GM21423 (cell line): ENCODE measurements at regions not wholly inside any gene's neighbourhood (a gene's known extent, or its start where the extent isn't known, plus 50 kb on each side); places are given as distances from the start of the nearest gene placed in this dataset.
"Not testable (repeated sequence)": the region's sequence is repeated elsewhere in the genome, so short reads cannot be mapped to it uniquely, and the experiment has no call there.

Experiments used
- ATAC-seq: cut with Tn5 transposase; IDR thresholded peaks from one replicate; pipeline ENCODE4 v1.9.1; 2021; ENCODE audit warnings: mild to moderate bottlenecking, moderate library complexity; ENCODE audit not compliant: unreplicated experiment

DNA sequence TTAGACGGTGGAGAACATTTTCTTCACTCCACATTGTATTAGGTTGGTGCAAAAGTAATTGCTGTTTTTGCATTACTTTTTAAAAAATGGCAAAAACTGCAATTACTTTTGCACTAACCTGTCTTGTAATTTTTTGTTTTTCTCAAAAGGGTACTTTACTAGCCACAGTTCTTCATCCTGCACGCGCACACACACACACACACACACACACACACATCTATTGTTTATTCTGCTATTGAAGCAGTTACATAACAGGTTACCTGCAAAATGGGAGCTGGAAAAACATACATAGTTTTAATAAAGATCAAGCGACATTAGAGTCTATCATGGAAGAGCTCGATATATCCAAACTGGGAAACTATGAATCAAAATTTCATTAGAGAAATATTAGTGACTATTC, 235.2 kb downstream of the SIM1 start:
- no peak for ATAC-seq

DNA sequence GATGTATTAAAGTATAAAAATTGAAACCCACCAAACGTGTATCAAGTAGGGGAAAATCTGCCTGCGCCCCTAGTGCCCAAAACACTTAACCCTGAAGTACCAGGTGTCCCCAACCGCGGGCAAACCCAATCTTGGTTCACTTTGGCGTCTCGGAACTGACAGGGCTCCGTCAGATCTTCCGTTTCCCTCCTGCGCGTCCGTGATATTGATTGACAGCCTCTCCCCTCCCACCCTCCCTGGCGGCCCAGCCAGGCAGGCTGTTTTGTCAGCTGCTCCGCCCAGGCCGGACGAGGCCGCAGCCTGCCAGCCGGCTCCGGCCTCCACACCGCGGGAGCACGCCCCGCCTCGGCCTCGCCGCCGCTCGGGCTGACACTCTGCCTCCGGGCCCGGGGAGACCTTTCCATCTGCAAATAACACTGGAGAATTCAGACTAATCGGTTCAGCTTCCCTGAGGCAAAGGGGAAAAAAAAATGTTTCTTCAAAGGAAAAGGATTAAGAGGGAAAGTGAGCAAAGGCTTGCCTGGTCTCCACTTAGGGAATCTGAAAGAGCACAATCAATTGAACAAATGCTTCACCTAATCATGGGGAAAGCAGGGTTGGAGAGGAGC, 234.9 kb upstream of the MCHR2 start:
- ATAC-seq = peak; percentile 100

DNA sequence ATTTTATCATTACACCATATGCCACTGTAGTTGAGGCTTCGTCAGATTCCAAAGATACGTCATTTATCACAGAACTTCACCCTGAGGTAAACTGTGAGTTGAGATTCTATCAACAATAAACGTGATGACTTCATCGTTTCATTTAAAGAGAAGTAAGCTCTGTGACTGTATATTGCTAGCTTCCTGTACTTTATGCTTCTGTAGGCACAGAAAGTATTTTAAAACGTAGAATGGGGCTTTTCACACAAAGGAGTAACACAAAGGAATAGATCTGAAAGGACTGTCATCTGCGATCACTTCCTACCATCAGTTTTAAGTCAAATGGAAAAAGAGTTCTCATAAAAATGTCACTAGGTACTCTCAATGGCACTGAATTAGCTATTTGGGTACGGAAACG, 234.4 kb upstream of the MCHR2 start:
- no peak for ATAC-seq

DNA sequence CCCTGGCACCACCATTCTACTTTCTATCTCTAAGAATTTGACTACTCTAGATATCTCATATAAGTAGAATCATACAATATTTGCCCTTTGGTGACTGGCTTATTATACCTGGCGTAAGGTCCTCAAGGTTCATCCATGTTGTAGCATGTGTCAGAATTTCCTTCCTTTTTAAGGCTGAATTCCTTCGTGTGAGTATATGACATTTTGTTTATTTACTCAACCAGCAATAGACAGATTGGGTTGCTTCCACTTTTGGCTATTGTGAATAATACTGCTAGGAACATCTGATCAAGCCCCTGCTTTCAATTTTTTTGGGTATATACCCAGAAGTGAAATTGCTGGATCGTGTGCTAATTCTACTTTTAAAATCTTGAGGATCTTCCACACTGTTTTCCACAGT, 232.8 kb upstream of the MCHR2 start:
- no peak for ATAC-seq

DNA sequence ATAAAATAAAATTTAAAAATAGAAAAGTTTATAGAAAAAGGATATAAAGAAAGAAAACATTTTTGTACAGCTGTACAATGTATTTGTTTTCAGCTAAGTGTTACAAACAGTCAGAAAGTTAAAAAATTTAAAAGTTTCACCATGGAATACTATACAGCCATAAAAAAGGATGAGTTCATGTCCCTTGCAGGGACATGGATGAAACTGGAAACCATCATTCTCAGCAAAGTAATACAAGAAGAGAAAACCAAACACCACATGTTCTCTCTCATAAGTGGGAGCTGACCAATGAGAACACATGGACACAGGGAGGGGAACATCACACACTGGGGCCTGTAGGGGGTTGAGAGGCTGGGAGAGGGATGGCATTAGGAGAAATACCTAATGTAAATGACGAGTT, 229.9 kb upstream of the MCHR2 start:
- ATAC-seq = not testable (repeated sequence)

DNA sequence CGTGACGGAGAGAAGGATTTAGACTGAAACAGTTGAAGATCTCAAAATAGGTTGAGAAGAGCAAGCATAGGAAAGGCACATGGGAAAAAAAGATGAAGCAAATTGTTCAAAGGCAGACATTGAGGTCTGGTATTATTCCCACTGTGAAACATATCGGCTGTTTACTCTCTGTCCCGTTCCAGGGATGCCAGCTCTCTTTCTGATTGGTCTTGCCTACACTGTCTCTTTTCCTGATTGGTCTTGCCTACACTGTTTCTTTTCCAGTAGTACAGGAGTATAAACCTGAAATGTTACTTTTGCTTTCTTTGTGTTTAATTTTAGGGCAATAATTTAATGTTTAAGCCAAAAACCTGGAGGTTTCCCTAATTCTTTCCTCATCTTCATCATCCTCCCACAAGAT, 226.5 kb upstream of the MCHR2 start:
- no peak for ATAC-seq

DNA sequence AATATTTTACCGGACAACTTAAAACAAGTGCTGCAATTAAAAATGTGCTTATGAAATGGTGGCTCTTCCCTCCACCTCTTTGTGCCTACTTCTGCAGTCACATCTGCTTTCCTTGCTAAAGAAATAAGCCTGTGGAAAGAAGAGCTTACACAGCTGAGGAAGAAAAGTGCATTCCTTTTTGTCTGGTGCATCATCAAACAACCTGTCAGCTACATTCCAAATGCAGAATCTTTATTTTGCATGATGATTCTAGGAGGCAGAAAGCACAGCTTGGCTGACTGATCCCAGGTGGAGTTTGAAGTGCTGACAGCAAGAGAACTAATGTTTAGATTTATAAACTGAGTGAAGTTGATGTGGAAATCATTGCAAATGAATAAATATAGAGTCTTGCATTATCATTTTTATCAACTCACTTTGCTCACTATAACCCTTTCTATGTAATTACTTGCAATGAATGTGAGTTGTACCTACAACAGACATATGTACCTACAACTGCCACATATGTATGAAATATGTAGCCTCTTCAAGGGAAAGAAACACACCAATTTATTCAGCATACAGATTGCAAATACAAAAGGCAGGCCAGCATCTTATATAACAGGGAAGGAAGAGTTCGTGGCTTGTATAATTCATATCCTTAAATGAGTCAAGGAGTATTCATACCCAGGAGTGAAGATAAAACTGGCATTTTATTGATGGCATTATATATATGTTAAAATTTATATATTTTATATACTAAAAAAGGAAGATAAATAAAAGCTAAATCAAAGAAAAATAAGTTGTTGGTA, 223.4 kb upstream of the MCHR2 start:
- ATAC-seq = no peak

DNA sequence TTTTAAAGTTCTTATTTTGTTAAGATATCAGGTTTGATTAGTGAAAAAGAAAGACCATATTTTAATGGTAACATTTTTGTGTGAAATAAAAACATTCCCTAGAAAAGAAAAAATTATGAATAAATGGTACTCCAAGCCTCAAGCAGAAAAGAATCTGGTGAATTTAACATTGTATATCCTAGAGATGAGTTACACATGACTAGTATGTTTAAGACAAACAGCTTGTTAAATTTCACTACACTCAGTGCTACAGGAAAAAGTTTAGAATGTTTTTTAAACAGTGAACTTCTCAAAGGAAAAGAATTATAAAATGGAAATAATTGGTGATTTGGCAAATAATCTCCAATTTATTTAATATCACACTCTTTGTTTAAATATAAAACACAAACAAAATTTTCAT, 222.7 kb upstream of the MCHR2 start:
- ATAC-seq = no peak

DNA sequence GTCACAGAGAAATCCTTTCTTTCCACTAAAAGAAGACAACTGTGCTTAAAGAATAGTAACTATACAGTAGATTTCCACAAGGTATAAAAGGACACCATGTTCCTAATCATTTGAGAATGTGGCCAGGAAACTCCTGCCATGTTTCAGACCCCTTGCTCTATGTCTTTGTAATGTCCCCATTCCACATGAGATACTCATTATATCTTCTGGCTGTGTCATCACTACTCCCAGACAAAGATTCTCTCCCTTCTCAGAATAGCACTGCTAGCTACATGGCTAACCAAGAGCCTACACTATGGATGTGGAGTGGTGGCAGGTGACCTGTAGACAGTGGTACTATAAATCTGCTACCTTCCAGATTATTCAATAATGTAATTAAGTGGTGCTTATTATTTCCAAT, 218.1 kb upstream of the MCHR2 start:
- ATAC-seq = no peak

DNA sequence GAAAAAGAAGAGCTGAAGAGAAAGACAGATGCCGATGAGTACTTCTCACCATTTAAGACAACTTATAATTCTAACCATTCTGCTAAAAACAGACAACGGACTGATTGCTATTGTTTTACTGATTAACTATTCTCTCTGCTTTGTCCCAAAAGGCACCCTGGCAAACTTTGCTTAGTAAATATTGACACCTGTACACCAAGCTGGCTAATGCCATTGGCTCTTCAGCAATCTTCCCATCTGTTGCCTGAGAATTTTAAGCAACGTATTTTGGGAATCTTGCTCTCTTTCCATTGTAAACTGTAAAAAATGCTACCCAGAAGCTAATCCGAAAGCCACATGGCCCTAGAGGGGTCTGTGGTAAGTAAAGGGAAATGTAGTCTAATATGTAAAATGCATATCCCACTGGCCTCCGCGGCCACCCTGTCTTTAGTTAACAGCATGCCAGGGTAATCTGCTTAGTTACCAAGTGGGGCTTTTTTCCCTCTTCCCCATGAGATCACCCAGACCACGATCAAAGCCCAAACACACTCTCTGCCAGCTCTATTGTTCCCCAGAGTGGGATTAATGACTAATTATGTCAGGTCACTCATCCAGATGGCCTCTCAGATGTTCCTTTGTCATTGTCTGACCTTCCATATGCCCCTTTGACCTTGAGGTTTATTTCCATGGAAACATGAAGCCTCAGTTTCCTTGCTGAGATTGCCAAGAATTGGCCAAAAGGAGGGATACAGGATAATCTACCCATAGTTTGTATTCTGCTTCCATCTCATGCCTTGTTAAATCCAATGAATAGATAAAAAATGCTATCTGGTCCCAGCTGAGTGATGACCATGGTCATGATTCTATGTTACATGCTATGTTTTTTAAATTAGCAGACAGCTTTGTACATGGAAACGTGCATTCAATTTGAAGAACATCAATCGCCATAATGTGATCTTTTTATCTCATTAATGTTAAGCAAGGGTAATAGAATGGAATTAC, 216.4 kb upstream of the MCHR2 start:
- no peak for ATAC-seq

DNA sequence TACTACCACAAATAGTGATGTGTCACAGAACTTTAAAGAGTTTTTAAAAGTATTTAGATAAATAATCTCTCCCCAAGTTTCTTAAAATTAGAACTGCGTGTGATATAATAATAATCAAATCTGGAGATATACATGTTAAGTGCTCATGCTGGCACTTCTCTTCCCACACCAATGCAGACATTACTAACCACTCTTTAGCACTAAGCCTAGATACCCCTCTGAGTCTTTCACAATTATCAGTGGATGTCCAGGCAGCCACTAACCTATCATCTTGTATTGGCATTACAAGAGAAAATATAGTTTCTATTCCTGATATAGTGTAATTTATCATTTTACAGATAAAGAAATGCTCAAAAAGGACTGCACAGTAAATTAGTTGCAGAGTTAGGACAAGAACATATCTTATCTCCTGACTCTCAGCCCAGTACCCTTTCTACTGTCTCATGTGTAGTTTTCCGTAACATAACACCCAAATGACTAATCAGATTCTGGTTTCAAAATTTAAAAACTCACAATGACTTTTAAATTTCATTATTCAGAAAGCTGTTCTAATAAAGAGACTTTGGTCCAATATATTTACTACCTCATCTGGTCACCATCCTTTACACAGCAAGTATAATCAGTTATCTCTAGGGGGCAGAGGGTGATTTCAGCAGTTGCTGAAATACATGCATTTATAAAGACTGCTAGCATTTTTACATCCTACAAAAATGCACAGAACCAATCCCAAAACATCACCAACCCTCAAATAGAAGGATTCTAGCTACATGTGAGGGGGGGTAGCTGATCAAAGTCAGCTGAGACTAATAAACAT, 215.5 kb upstream of the MCHR2 start:
- ATAC-seq = no peak

DNA sequence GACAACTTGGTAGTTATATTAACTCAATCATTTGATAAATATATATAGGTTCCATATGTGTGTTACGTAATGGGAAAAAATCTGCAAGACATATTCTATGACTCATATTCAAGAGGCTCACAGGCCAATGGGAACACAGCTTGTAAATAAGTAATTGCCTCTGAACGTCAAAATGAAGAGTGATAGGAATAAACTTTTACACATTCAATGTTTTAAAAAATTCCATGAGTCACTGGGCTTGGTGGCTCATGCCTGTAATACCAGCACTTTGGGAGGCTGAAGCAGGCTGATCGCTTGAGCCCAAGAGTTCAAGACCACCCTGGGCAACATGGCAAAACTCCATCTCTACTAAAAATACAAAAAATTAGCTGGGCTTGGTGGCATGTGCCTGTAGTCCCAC, 209.4 kb upstream of the MCHR2 start:
- ATAC-seq = no peak

DNA sequence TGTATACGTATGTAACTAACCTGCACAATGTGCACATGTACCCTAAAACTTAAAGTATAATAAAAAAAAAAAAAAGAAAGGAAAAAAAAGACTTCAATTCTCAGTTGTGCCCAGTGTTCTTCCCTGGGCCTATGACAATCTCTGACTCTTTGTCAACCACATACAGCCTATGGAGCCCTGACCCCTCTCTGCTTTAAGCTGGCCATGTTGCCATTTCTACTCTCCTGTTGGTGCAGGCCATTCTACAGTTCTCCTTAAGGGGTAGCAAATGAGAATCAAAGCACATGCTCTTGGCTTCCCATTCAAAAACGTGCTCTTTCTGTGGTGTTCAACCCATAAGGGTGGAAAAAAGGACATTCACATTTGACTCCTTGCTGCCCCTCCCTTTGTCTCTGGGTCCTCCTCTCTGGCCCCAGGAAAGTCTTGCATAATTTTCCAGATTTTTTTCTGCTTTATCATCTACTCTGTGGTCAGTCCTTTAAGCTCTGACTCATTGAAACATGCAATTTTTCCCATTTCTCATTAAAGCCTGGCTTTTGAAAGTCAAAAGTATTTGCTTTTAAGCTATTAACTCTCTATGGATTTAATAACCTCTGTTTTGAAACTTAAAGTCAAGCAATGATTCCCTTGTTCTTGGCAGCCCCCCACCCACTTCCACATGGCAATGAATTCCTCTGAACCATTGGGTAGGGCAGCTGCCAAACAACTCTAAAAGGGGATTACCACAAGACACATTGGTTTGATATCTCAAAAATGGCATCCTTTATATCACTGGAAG, 208.6 kb upstream of the MCHR2 start:
- ATAC-seq = no peak

DNA sequence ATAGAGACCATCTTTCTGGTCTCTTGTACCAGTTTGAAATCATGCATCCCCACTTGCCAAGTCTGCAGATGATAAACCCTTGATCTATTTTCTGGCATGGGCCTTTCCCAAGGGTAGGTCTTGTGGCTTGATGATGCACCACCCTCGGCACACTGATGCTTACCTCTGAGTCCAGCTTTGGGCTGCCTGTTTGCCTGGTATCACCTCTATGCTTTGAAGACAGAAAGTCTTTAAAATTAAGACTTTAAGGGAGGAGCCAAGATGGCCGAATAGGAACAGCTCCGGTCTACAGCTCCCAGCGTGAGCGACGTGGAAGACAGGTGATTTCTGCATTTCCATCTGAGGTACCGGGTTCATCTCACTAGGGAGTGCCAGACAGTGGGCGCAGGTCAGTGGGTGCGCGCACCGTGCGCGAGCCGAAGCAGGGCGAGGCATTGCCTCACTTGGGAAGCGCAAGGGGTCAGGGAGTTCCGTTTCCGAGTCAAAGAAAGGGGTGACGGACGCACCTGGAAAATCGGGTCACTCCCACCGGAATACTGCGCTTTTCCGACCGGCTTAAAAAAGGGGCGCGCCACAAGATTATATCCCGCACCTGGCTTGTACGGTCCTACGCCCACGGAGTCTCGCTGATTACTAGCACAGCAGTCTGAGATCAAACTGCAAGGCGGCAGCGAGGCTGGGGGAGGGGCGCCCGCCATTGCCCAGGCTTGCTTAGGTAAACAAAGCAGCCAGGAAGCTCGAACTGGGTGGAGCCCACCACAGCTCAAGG, 202.4 kb upstream of the MCHR2 start:
- ATAC-seq = not testable (repeated sequence)

DNA sequence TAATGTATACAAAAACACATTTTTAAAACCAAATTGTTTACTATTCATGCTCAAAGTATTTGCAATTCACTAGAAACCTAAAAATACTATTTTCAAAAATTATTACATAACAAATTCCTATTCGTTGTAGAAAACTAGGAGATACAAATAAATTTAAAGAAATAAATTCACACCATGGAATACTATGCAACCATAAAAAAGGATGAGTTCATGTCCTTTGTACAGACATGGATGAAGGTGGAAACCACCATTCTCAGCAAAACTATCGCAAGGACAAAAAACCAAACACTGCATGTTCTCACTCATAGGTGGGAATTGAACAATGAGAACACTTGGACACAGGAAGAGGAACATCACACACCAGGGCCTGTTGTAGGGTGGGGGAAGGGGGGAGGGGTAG, 201.2 kb upstream of the MCHR2 start:
- ATAC-seq = not testable (repeated sequence)

DNA sequence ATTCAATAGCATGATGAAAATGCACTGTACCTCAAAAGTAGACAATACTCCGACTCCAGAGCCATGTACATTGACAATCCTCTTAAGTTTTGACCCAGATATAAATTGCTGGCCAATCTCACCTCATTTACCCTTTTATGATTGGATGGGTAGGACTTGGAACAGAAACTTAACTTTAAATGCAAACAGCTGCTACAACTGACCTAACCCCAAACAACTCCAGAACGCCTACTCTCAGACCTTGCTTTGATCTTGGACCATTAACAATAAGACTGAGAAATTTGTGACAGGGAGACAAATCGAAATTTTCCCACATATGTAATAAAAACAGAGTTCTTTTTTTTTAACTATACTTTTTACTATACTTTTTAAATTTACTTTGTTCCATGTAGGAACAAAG, 200.5 kb upstream of the MCHR2 start:
- no peak for ATAC-seq

DNA sequence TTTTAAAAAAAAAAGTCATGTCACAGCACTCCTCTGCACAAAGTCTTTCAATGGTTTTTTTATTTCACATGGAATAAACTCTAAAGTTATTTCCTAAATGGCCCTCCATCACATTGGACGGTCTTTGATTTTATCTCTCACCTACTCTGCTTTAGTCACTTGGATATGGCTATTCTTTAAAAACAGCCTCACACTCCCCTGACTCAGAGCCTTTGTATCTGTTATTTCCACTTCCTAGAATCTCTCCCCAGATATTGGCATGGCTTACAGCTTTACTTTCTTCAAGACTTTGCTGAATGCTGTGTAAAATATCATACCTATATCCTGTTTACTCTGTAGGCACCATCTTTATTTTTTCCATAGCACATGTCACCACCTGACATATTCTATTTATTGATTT, 194.7 kb upstream of the MCHR2 start:
- ATAC-seq = no peak

DNA sequence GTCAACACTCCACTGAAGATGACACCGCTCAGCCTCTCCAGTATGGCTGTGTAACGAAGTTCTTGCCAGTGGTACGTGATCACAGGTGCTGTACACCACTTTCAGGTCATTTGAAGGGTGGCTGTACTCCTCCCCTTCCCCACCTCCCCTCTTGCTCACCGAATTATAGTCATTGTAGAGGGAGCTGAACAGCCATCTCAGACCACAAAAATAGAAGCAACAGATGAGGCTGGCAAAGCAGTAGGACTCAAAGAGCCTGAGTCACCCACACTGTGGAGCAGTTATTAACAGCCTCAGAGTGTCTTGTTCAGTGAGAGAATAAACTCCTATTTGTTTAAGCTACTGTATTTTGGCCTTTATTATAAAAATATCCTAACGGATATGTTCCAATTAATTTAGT, 192.5 kb upstream of the MCHR2 start:
- no peak for ATAC-seq

DNA sequence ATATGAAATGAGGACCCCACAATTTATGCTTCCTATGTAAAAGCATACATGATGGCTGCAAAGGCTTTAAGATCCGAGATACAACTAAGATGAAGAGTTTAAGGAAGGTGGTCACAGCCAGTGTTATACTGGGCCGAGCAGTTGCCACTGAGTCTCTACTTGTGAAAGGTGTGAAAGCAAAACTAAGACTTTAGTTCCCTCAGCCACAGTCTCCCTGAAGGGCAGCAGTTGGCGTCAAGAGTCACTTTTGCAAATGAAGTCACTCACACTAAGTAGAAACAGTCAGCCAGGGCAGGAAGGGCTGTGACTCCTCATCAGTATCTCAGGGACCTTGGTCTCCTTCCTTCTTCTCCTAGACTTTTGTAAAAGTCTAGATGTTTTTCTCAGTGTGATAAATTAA, 191.6 kb upstream of the MCHR2 start:
- peak; percentile 59 for ATAC-seq
